H9 (cell line): ENCODE measurements at regions not wholly inside any gene's neighbourhood (a gene's known extent, or its start where the extent isn't known, plus 50 kb on each side); places are given as distances from the start of the nearest gene placed in this dataset.

Experiments used
- DNase-seq: peaks from one replicate; pipeline ENCODE4 v3.0.0-alpha.2; 2017
- H2AFZ ChIP-seq: one replicate; pipeline ENCODE4 v1.6.1; 2013; ENCODE audit warnings: mild to moderate bottlenecking, low read length, control low read depth, moderate library complexity
- H2AK5ac ChIP-seq: 2 replicates; pipeline ENCODE4 v1.6.1; 2013; ENCODE audit warnings: low read length, control low read depth, mixed read lengths; ENCODE audit not compliant: insufficient read length
- H2BK120ac ChIP-seq: one replicate; pipeline ENCODE4 v1.6.1; 2013; ENCODE audit warnings: low read depth, mild to moderate bottlenecking, low read length, control low read depth, inconsistent platforms; ENCODE audit not compliant: poor library complexity, severe bottlenecking
- H2BK12ac ChIP-seq: 2 replicates; pipeline ENCODE4 v1.6.1; 2013; ENCODE audit warnings: low read length, control low read depth, mixed read lengths, low read depth; ENCODE audit not compliant: insufficient read length
- H2BK15ac ChIP-seq: 2 replicates; pipeline ENCODE4 v1.6.1; 2013; ENCODE audit warnings: low read depth, low read length, control low read depth
- H2BK20ac ChIP-seq: one replicate; pipeline ENCODE4 v1.6.1; 2013; ENCODE audit warnings: low read depth, mild to moderate bottlenecking, low read length, control low read depth, inconsistent platforms; ENCODE audit not compliant: poor library complexity, severe bottlenecking
- H2BK5ac ChIP-seq: 2 replicates; pipeline ENCODE4 v1.6.1; 2013; ENCODE audit warnings: low read length, control low read depth, mixed read lengths; ENCODE audit not compliant: insufficient read length
- H3K14ac ChIP-seq: 2 replicates; pipeline ENCODE4 v1.6.1; 2013; ENCODE audit warnings: low read length, control low read depth; ENCODE audit not compliant: insufficient read depth
- H3K18ac ChIP-seq: 2 replicates; pipeline ENCODE4 v1.6.1; 2013; ENCODE audit warnings: low read depth, mild to moderate bottlenecking, mixed read lengths, low read length, control low read depth; ENCODE audit not compliant: insufficient read length
- H3K23ac ChIP-seq: 2 replicates; pipeline ENCODE4 v1.6.1; 2013; ENCODE audit warnings: low read length, control low read depth, mixed read lengths, low read depth; ENCODE audit not compliant: insufficient read length
- H3K23me2 ChIP-seq: 2 replicates; pipeline ENCODE4 v1.6.1; 2013; ENCODE audit warnings: low read depth, mild to moderate bottlenecking, mixed read lengths, low read length, control low read depth; ENCODE audit not compliant: insufficient read length, poor library complexity, severe bottlenecking
- H3K27ac ChIP-seq: 2 replicates; pipeline ENCODE4 v1.5.1; 2013; ENCODE audit warnings: low read length, control low read depth, mixed read lengths, low read depth; ENCODE audit not compliant: insufficient read length
- H3K27me3 ChIP-seq: 2 replicates; pipeline ENCODE4 v1.6.1; 2013; ENCODE audit warnings: low read length, control low read depth, inconsistent platforms; ENCODE audit not compliant: insufficient read depth
- H3K4ac ChIP-seq: 2 replicates; pipeline ENCODE4 v1.6.1; 2013; ENCODE audit warnings: low read depth, mild to moderate bottlenecking, control low read depth, inconsistent platforms, low read length, moderate library complexity
- H3K4me1 ChIP-seq: 2 replicates; pipeline ENCODE4 v1.6.1; 2013; ENCODE audit warnings: low read length, control low read depth, inconsistent platforms; ENCODE audit not compliant: insufficient read depth
- H3K4me2 ChIP-seq: 2 replicates; pipeline ENCODE4 v1.6.1; 2013; ENCODE audit warnings: low read length, control low read depth, mixed read lengths; ENCODE audit not compliant: insufficient read length, insufficient read depth
- H3K56ac ChIP-seq: 2 replicates; pipeline ENCODE4 v1.6.1; 2013; ENCODE audit warnings: low read depth, mild to moderate bottlenecking, mixed read lengths, low read length, control low read depth; ENCODE audit not compliant: insufficient read length
- H3K79me1 ChIP-seq: 2 replicates; pipeline ENCODE4 v1.6.1; 2013; ENCODE audit warnings: low read depth, mild to moderate bottlenecking, moderate library complexity, low read length, control low read depth, inconsistent platforms; ENCODE audit not compliant: insufficient read depth, poor library complexity, severe bottlenecking
- H3K79me2 ChIP-seq: 2 replicates; pipeline ENCODE4 v1.6.1; 2013; ENCODE audit warnings: low read length, control low read depth, inconsistent platforms; ENCODE audit not compliant: insufficient read depth
- H3K9ac ChIP-seq: 2 replicates; pipeline ENCODE4 v1.6.1; 2013; ENCODE audit warnings: low read length, control low read depth, mixed read lengths; ENCODE audit not compliant: insufficient read length; ENCODE audit errors: extremely low read depth
- H3K9me3 ChIP-seq: one replicate; pipeline ENCODE4 v1.6.1; 2013; ENCODE audit warnings: low read depth, low read length, inconsistent platforms; ENCODE audit not compliant: control insufficient read depth
- H3T11ph ChIP-seq: one replicate; pipeline ENCODE4 v1.6.1; 2013; ENCODE audit warnings: mild to moderate bottlenecking, low read length, control low read depth, inconsistent platforms
- H4K20me1 ChIP-seq: one replicate; pipeline ENCODE4 v1.6.1; 2013; ENCODE audit not compliant: control insufficient read depth, insufficient read length, insufficient read depth
- H4K5ac ChIP-seq: 2 replicates; pipeline ENCODE4 v1.6.1; 2013; ENCODE audit warnings: low read depth, mild to moderate bottlenecking, mixed read lengths, low read length, control low read depth; ENCODE audit not compliant: insufficient read length
- H4K8ac ChIP-seq: replicated peaks from 2 replicates; pipeline ENCODE4 v1.6.1; 2013; ENCODE audit warnings: low read length, control low read depth, mixed read lengths, low read depth; ENCODE audit not compliant: insufficient read length
- H4K91ac ChIP-seq: 2 replicates; pipeline ENCODE4 v1.6.1; 2013; ENCODE audit warnings: low read depth, mild to moderate bottlenecking, moderate library complexity, mixed read lengths, low read length, control low read depth; ENCODE audit not compliant: insufficient read length
- H3K27ac Mint-ChIP-seq, 3 experiments: 2 replicates in 2 of 3; 3 replicates in 1 of 3; pipeline ENCODE4 v1.8.0; 2020 to 2021; ENCODE audit warnings: mixed read lengths in 3 of 3, mild to moderate bottlenecking in 1 of 3, moderate library complexity in 1 of 3
- H3K27me3 Mint-ChIP-seq: 2 replicates; pipeline ENCODE4 v1.8.0; 2021; ENCODE audit warnings: low read depth, mild to moderate bottlenecking, moderate library complexity, mixed read lengths
- H3K36me3 Mint-ChIP-seq, 3 experiments: 2 replicates in 2 of 3; 3 replicates in 1 of 3; pipeline ENCODE4 v1.8.0; 2020 to 2021; ENCODE audit warnings: low read depth in 3 of 3, mixed read lengths in 3 of 3; ENCODE audit not compliant: insufficient read depth in 1 of 3
- H3K4me1 Mint-ChIP-seq, 2 experiments: 2 replicates each; pipeline ENCODE4 v1.8.0; 2020; ENCODE audit warnings: mixed read lengths in 2 of 2
- H3K4me3 Mint-ChIP-seq, 2 experiments: 2 replicates in 1 of 2; 3 replicates in 1 of 2; pipeline ENCODE4 v1.8.0; 2020 to 2021; ENCODE audit warnings: mild to moderate bottlenecking in 2 of 2, mixed read lengths in 2 of 2, moderate library complexity in 1 of 2
- H3K9me3 Mint-ChIP-seq, 2 experiments: 2 replicates in 1 of 2; 3 replicates in 1 of 2; pipeline ENCODE4 v1.8.0; 2020; ENCODE audit warnings: mild to moderate bottlenecking in 2 of 2, mixed read lengths in 2 of 2, moderate library complexity in 1 of 2
- WGBS: extraction: QIAGEN DNeasy Blood & Tissue Kit; methylation state at CpG from one replicate; pipeline ENCODE4 v1.1.7; 2013; ENCODE audit warnings: missing lambda C conversion rate, low lambda C conversion rate, mixed read lengths; ENCODE audit not compliant: insufficient read length; ENCODE audit errors: extremely low coverage; 5-methylcytosine and 5-hydroxymethylcytosine counted together
- TF ChIP-seq, protein P1 (sequence below): fragments of 200-600 bp; sonication (generic); conservative IDR thresholded peaks from 3 replicates; pipeline ENCODE4 v1.8.0; 2021; ENCODE audit warnings: antibody characterized with exemption, mild to moderate bottlenecking

DNA sequence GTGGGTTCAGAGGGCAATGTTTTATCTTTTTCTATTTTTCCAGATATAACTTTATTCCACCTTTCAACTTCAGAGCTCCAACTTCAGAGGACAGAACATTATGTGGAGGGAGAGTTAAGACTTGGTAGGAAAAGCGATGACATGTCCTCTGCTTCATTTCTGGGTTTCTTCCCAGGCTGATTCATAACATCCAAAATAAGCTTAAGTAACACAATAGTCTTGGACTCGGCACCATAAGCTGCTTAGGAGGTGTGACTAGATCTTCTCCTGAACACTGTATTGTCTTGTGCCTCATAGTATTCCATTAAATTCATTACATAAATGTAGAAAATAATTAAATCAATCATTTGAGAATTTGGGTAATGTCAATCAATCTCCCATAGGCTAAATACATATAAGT lies 95.5 kb upstream of the PDE3A start:
- H4K91ac ChIP-seq, result no peak overlapping the region
- no peak overlapping the region for H3K27ac ChIP-seq
- TF ChIP-seq, protein P1, sequence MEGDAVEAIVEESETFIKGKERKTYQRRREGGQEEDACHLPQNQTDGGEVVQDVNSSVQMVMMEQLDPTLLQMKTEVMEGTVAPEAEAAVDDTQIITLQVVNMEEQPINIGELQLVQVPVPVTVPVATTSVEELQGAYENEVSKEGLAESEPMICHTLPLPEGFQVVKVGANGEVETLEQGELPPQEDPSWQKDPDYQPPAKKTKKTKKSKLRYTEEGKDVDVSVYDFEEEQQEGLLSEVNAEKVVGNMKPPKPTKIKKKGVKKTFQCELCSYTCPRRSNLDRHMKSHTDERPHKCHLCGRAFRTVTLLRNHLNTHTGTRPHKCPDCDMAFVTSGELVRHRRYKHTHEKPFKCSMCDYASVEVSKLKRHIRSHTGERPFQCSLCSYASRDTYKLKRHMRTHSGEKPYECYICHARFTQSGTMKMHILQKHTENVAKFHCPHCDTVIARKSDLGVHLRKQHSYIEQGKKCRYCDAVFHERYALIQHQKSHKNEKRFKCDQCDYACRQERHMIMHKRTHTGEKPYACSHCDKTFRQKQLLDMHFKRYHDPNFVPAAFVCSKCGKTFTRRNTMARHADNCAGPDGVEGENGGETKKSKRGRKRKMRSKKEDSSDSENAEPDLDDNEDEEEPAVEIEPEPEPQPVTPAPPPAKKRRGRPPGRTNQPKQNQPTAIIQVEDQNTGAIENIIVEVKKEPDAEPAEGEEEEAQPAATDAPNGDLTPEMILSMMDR, result no peak
- H3K4ac ChIP-seq, result no peak overlapping the region
- H3K27ac Mint-ChIP-seq, result no peak overlapping the region
- H2BK20ac ChIP-seq, result no peak overlapping the region
- no peaks in the 10 kb centered on the region for H3K79me2 ChIP-seq
- no peak overlapping the region for H2AK5ac ChIP-seq
- H3K18ac ChIP-seq, result no peak overlapping the region
- no peak overlapping the region for H4K8ac ChIP-seq
- H3K14ac ChIP-seq, result no peak overlapping the region
- no peak overlapping the region for H2BK12ac ChIP-seq
- no peaks in the 10 kb centered on the region for H3K27me3 ChIP-seq
- no peaks in the 10 kb centered on the region for H3K36me3 Mint-ChIP-seq
- no peak overlapping the region for H3K9ac ChIP-seq
- no peaks in the 10 kb centered on the region for H3K79me1 ChIP-seq
- H3K23ac ChIP-seq, result no peak overlapping the region
- no peak overlapping the region for H2BK5ac ChIP-seq
- H4K5ac ChIP-seq, result no peak overlapping the region
- H4K20me1 ChIP-seq, result no peaks in the 10 kb centered on the region
- no peaks in the 10 kb centered on the region for H3K9me3 ChIP-seq
- H3K4me3 Mint-ChIP-seq, result no peak overlapping the region
- no CpG with 5 or more reads among the region's 2 CpGs for WGBS
- no peaks in the 10 kb centered on the region for H3K9me3 Mint-ChIP-seq
- no peaks in the 10 kb centered on the region for H3K27me3 Mint-ChIP-seq
- no peak overlapping the region for H3T11ph ChIP-seq
- peaks cover 4% of the 10 kb centered on the region; the same call in 1 of the 2 replicates for H3K4me1 ChIP-seq
- no peak overlapping the region for H2BK120ac ChIP-seq
- H3K4me1 Mint-ChIP-seq, result peaks cover 13 to 15% of the 10 kb centered on the region in 2 experiments
- no peak overlapping the region for H2AFZ ChIP-seq
- no peak overlapping the region for H2BK15ac ChIP-seq
- DNase-seq, result no peak
- no peak overlapping the region for H3K4me2 ChIP-seq
- H3K56ac ChIP-seq, result no peak overlapping the region
- no peaks in the 10 kb centered on the region for H3K23me2 ChIP-seq
